Spleen (tissue), 11 donors: ENCODE measurements at regions not wholly inside any gene's neighbourhood (a gene's known extent, or its start where the extent isn't known, plus 50 kb on each side); places are given as distances from the start of the nearest gene placed in this dataset.

Experiments
- DNase-seq: peaks from one replicate; pipeline ENCODE4 v3.0.0-alpha.2; 2020
- H3K27ac ChIP-seq, 8 donors: fragments of 200-600 bp; sonication (generic) in 7 of 8; 1 replicate in 4 of 8; 2 replicates in 4 of 8; pipeline versions ENCODE4 v1.5.0 to v1.8.0; 2016 to 2021; ENCODE audit warnings: inconsistent platforms in 4 of 8, mild to moderate bottlenecking in 4 of 8, moderate library complexity in 1 of 8
- H3K27me3 ChIP-seq, 7 donors: fragments of 200-600 bp; sonication (generic) in 6 of 7; replicated peaks in 1 of 7; 1 replicate in 4 of 7; 2 replicates in 3 of 7; pipeline versions ENCODE4 v1.5.0 to v1.8.0; 2016 to 2021; ENCODE audit warnings: inconsistent platforms in 3 of 7, mild to moderate bottlenecking in 1 of 7
- H3K36me3 ChIP-seq, 6 donors: fragments of 200-600 bp; sonication (generic) in 5 of 6; 1 replicate in 4 of 6; 2 replicates in 2 of 6; pipeline versions ENCODE4 v1.5.0 to v1.8.0; 2016 to 2021; ENCODE audit warnings: inconsistent platforms in 2 of 6
- H3K4me1 ChIP-seq, 6 donors: fragments of 200-600 bp; sonication (generic) in 5 of 6; 1 replicate in 3 of 6; 2 replicates in 3 of 6; pipeline versions ENCODE4 v1.5.0 to v1.8.0; 2016 to 2021; ENCODE audit warnings: inconsistent platforms in 3 of 6
- H3K4me3 ChIP-seq, 8 donors: fragments of 200-600 bp; sonication (generic) in 7 of 8; 1 replicate in 4 of 8; 2 replicates in 4 of 8; pipeline versions ENCODE4 v1.5.0 to v1.8.0; 2016 to 2021; ENCODE audit warnings: inconsistent platforms in 4 of 8, mild to moderate bottlenecking in 4 of 8, moderate library complexity in 2 of 8
- H3K9me3 ChIP-seq, 8 donors: fragments of 200-600 bp; sonication (generic) in 7 of 8; 1 replicate in 4 of 8; 2 replicates in 4 of 8; pipeline versions ENCODE4 v1.5.0 to v1.8.0; 2016 to 2021; ENCODE audit warnings: inconsistent platforms in 4 of 8
- CTCF ChIP-seq, 11 experiments: fragments of 200-600 bp in 7 of 11; fragments of 450-650 bp in 4 of 11; sonication (generic) in 4 of 11; IDR thresholded peaks in 8 of 11; conservative IDR thresholded peaks in 3 of 11; 1 replicate in 7 of 11; 2 replicates in 4 of 11; pipeline versions ENCODE4 v1.4.0 to v1.8.0; 2016 to 2021; ENCODE audit warnings: antibody characterized with exemption in 11 of 11, inconsistent platforms in 4 of 11, mild to moderate bottlenecking in 1 of 11
- POLR2A ChIP-seq, 3 donors: fragments of 450-650 bp; IDR thresholded peaks; one replicate each; pipeline ENCODE4 v1.5.1; 2017; ENCODE audit warnings: antibody characterized with exemption in 3 of 3, mild to moderate bottlenecking in 1 of 3
- POLR2AphosphoS5 ChIP-seq, 3 donors: sonication (generic); formaldehyde crosslinking; IDR thresholded peaks; one replicate each; pipeline ENCODE4 v1.5.1; 2017; ENCODE audit warnings: antibody characterized with exemption in 3 of 3
- WGBS, 5 donors: extraction: QIAGEN DNeasy Blood & Tissue Kit in 3 of 5; methylation state at CpG; one replicate each; pipeline versions ENCODE4 v1.1.5 to v1.1.7; 2013 to 2018; 5-methylcytosine and 5-hydroxymethylcytosine counted together
- intact Hi-C: fragments of 100-400 bp; cut with DNase I; formaldehyde crosslinking; loops from one replicate; pipeline ENCODE4 v1.15.0; 2023; ENCODE audit warnings: low total_unique reads
- donor health status: healthy with polysubstance abuse.
- donor health status: DM: no; HTN: no; CAD: no; lungs with moderate emphysema.
- donor health status: DM: no; HTN: no; CAD: no.
- donor health status: Bipolar disorder and iron deficiency.
- donor health status: healthy.
- donor health status: DM: no; HTN: no; CAD: no.
- donor health status: DM: yes; HTN: yes; CAD: no.

DNA sequence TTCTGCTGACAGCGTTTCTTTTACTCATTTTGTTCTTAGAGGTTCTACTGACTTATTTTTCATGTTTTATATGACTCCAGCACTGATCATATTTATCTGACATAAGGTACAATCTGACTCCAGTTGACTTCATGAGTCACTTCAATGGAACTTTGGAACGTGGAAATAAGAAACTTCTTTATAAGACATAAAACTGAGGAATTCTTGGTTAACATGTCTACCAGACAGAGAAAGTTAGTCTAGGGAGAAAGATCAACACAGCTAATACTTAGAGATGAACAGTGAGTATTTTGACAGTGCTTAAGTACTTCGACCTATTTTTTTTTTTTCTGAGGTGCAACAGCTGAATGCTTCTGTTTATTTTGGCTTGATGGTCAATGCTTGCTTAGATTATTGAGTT lies 679.5 kb downstream of the KCNJ2 start:
- Histone ChIP-seq H3K36me3 (no peaks in the 10 kb centered on the region), H3K27me3 (no peaks in the 10 kb centered on the region), H3K4me3 (no peak overlapping the region), H3K9me3 (no peaks in the 10 kb centered on the region), H3K4me1 (no peaks in the 10 kb centered on the region), H3K27ac (no peak overlapping the region)
- TF ChIP-seq CTCF (IDR thresholded peaks at IDR 0.05 in 8 of 11, conservative IDR thresholded peaks at IDR 0.05 in 3 of 11) (no peak), POLR2AphosphoS5 (IDR thresholded peaks at IDR 0.05) (no peak)
- 64 to 79% (median 72%) methylated on average over 3 of the region's 3 CpGs for WGBS, 5 donors
- no peak for DNase-seq
- intact Hi-C loops, result no loop called here

GRCh38 chr17:70855401-70856054 lies 686.2 kb downstream of the KCNJ2 start:
- TF ChIP-seq CTCF (IDR thresholded peaks at IDR 0.05 in 8 of 11, conservative IDR thresholded peaks at IDR 0.05 in 3 of 11) (no peak), POLR2AphosphoS5 (IDR thresholded peaks at IDR 0.05) (no peak), POLR2A (IDR thresholded peaks at IDR 0.05) (no peak)
- no peak overlapping the region for H3K4me3 ChIP-seq
- 78 to 87% (median 86%) methylated on average over 8 of the region's 8 CpGs for WGBS, 5 donors
- no peak overlapping the region for H3K27ac ChIP-seq
- H3K9me3 ChIP-seq, result peaks cover 0 to 1% (median 0%) of the 10 kb centered on the region in 8 donors
- DNase-seq, result no peak
- intact Hi-C loops, result no loop called here
- H3K4me1 ChIP-seq, result no peaks in the 10 kb centered on the region
- H3K36me3 ChIP-seq, result no peaks in the 10 kb centered on the region
- H3K27me3 ChIP-seq, result no peaks in the 10 kb centered on the region

- H3K9me3 ChIP-seq, result peaks cover 0 to 12% (median 2%) of the 10 kb centered on the region in 8 donors
- intact Hi-C loops, result no loop called here
- no peak for TF ChIP-seq CTCF (IDR thresholded peaks at IDR 0.05 in 8 of 11, conservative IDR thresholded peaks at IDR 0.05 in 3 of 11)
- TF ChIP-seq POLR2A (IDR thresholded peaks at IDR 0.05), result no peak
- TF ChIP-seq POLR2AphosphoS5 (IDR thresholded peaks at IDR 0.05), result no peak
Measured at GRCh38 chr17:70857351-70857750, 688.0 kb downstream of the KCNJ2 start.

DNA sequence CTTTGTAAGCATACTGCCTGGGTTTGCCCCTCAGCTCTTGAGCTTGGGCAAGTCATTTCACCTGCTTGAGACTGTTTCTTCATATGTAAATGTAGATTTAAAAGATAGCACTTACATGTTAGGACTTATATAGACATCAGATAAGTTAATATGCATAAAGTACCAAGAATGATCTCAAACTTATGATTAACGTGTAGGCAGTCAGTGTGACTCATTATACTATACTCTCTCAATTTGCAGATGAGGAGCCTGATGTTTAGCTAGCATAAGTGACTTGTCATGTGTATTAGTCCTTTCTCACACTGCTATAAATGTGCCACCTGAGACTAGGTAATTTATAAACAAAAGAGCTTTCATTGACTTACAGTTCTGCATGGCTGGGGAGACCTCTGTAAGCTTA lies 690.5 kb downstream of the KCNJ2 start:
- TF ChIP-seq POLR2A (IDR thresholded peaks at IDR 0.05) (no peak), CTCF (IDR thresholded peaks at IDR 0.05 in 8 of 11, conservative IDR thresholded peaks at IDR 0.05 in 3 of 11) (no peak), POLR2AphosphoS5 (IDR thresholded peaks at IDR 0.05) (no peak)
- no peaks in the 10 kb centered on the region for H3K36me3 ChIP-seq
- 61 to 92% (median 83%) methylated on average over 1 of the region's 1 CpG for WGBS, 5 donors
- H3K4me3 ChIP-seq, result no peak overlapping the region
- H3K27ac ChIP-seq, result no peak overlapping the region
- H3K4me1 ChIP-seq, result no peaks in the 10 kb centered on the region
- H3K9me3 ChIP-seq, result peaks cover 0 to 12% (median 2%) of the 10 kb centered on the region in 8 donors
- DNase-seq, result no peak
- no peaks in the 10 kb centered on the region for H3K27me3 ChIP-seq
- intact Hi-C loops, result no loop called here

More at GRCh38 chr17:70857351-70857750, 688.0 kb downstream of the KCNJ2 start:
- no peak overlapping the region for H3K27ac ChIP-seq
- DNase-seq, result no peak
- no peaks in the 10 kb centered on the region for H3K36me3 ChIP-seq
- 90 to 96% (median 92%) methylated on average over 3 of the region's 3 CpGs for WGBS, 5 donors
- no peaks in the 10 kb centered on the region for H3K4me1 ChIP-seq
- no peak overlapping the region for H3K4me3 ChIP-seq
- no peaks in the 10 kb centered on the region for H3K27me3 ChIP-seq
